ENCODE measurements at regions not wholly inside any gene's neighbourhood (a gene's known extent, or its start where the extent isn't known, plus 50 kb on each side); places are given as distances from the start of the nearest gene placed in this dataset.

GRCh38 chr2:6186332-6187151 is 494.4 kb downstream of the SOX11 start:
- no peak for TF ChIP-seq REST (IDR thresholded peaks at IDR 0.05; ENCODE audit: borderline replicate concordance in 1 of 2, low read depth in 1 of 2, low read length in 2 of 2)
- TF ChIP-seq HMGXB3 (CRISPR knock-in tag; IDR thresholded peaks at IDR 0.05; ENCODE audit: borderline replicate concordance), result no peak
- TF ChIP-seq ATF7-NPFF (CRISPR knock-in tag; IDR thresholded peaks at IDR 0.05; ENCODE audit: low read depth), result no peak
- no peak for TF ChIP-seq ZNF274 (CRISPR knock-in tag; IDR thresholded peaks at IDR 0.05)
- TF ChIP-seq CTCF (CRISPR knock-in tag; IDR thresholded peaks at IDR 0.05), result no peak
- no peak for TF ChIP-seq POLR2AphosphoS5 (IDR thresholded peaks at IDR 0.05; ENCODE audit: low read depth, low read length)
- TF ChIP-seq ZNF24 (IDR thresholded peaks at IDR 0.05), result no peak
- no peak for TF ChIP-seq ZNF672 (CRISPR knock-in tag; IDR thresholded peaks at IDR 0.05)
- TF ChIP-seq SRF (IDR thresholded peaks at IDR 0.05; ENCODE audit: low read depth, low read length), result no peak
- TF ChIP-seq YY1 (IDR thresholded peaks at IDR 0.05; ENCODE audit: insufficient read depth, insufficient replicate concordance, low read depth, low read length), result no peak
- TF ChIP-seq JUN (CRISPR knock-in tag; IDR thresholded peaks at IDR 0.05), result no peak
- TF ChIP-seq RBM22 (optimal IDR thresholded peaks at IDR 0.05; ENCODE audit: low read length), result no peak
- no peak for TF ChIP-seq ZFP36 (IDR thresholded peaks at IDR 0.05; ENCODE audit: borderline replicate concordance, low read depth, low read length, partially characterized antibody)

Data from HepG2 (cell line).